ENCODE measurements at regions not wholly inside any gene's neighbourhood (a gene's known extent, or its start where the extent isn't known, plus 50 kb on each side); places are given as distances from the start of the nearest gene placed in this dataset.

DNA sequence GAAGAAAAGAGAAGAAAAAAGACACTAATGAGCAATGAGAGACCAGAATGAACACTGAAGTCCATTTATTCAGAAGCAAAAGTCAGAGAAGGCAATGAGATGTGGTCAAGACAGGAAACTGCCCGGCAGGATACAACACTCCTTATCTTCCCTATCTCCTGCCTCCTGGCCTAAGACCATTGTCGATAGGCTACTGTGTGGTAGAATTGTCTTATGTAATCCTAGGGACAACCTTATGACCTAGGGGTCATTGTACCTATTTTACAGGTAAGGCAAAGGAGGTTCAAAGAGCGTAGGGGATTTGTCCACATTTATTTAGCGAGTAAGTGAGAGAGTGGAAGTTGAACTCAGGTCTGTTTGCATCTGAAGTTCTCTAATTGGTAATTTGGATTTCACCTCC is 63.0 kb upstream of the PTPN3 start:
- ATAC-seq (no peak), DNase-seq (ENCODE audit: low read depth in 1 of 2, low spot score in 1 of 2) (no peak), FAIRE-seq (no peak)
- Histone ChIP-seq H3K9me3 (no peaks in the 10 kb centered on the region), H3K4me2 (no peak overlapping the region), H3K4me1 (no peaks in the 10 kb centered on the region), H3K27ac (no peak overlapping the region), H3K4me3 (no peak overlapping the region)
- TF ChIP-seq, protein P1, sequence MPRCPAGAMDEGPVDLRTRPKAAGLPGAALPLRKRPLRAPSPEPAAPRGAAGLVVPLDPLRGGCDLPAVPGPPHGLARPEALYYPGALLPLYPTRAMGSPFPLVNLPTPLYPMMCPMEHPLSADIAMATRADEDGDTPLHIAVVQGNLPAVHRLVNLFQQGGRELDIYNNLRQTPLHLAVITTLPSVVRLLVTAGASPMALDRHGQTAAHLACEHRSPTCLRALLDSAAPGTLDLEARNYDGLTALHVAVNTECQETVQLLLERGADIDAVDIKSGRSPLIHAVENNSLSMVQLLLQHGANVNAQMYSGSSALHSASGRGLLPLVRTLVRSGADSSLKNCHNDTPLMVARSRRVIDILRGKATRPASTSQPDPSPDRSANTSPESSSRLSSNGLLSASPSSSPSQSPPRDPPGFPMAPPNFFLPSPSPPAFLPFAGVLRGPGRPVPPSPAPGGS (IDR thresholded peaks at IDR 0.05) = no peak
- TF ChIP-seq NFE2L2 (conservative IDR thresholded peaks at IDR 0.05; ENCODE audit: low read length) = no peak
- no peak for TF ChIP-seq NPAS2 (CRISPR knock-in tag; IDR thresholded peaks at IDR 0.05; ENCODE audit: borderline replicate concordance)
- TF ChIP-seq ESRRA (IDR thresholded peaks at IDR 0.05; ENCODE audit: borderline replicate concordance, low read length) = no peak
- TF ChIP-seq JUN (IDR thresholded peaks at IDR 0.05) = no peak
- no peak for TF ChIP-seq RARB (CRISPR knock-in tag; IDR thresholded peaks at IDR 0.05)
- TF ChIP-seq HEYL (CRISPR knock-in tag; IDR thresholded peaks at IDR 0.05) = no peak
- TF ChIP-seq BHLHE40 (IDR thresholded peaks at IDR 0.05; ENCODE audit: low read depth, low read length) = no peak
- TF ChIP-seq CBX2 (IDR thresholded peaks at IDR 0.05; ENCODE audit: borderline replicate concordance, low read depth) = no peak
- TF ChIP-seq HDAC2 (IDR thresholded peaks at IDR 0.05) = no peak
- TF ChIP-seq ATOH8 (CRISPR knock-in tag; IDR thresholded peaks at IDR 0.05; ENCODE audit: low read depth) = no peak
- TF ChIP-seq PHF8 (IDR thresholded peaks at IDR 0.05; ENCODE audit: borderline replicate concordance, low read depth) = no peak
- WGBS (ENCODE audit: missing lambda C conversion rate) = 65% methylated on average over 4 of the region's 4 CpGs
- ChIA-PET CTCF (no interaction called here), POLR2A (no interaction called here)

DNA sequence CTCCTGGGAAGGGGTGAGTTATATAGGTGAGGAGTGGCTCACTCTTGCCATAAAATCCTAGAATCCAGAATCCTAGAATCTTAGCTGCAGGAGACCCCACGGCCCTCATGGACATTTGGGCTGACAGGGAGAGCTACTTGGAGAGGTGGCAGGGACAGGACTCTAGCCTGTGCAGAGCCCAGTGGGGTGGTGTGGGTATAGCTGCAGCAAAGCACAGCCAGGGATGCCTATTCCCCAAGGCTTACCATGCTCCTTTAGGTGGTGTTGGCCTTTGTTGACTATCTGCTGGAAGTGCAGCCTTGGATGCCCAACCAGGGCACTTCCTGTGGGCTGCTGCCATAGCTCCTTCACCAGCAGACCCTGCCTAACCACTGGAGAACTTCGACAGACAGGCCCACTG is 70.0 kb upstream of the PTPN3 start:
- ChIA-PET POLR2A (no interaction called here), CTCF (interaction anchor here (0.6 to 1.2 kb wide), 2 partner anchors 16 to 1777 kb away, joined by 3 to 4 read pairs; no protein-coding TSS in a partner anchor)
- FAIRE-seq (no peak), DNase-seq (ENCODE audit: low read depth in 1 of 2, low spot score in 1 of 2) (no peak), ATAC-seq (no peak)
- Histone ChIP-seq H3K27ac (no peak overlapping the region), H3K4me1 (no peaks in the 10 kb centered on the region), H3K9me3 (no peaks in the 10 kb centered on the region), H3K4me3 (no peak overlapping the region), H3K4me2 (no peak overlapping the region)
- WGBS (ENCODE audit: missing lambda C conversion rate) = 14% methylated on average over 2 of the region's 2 CpGs
- no peak for TF ChIP-seq JUNB (IDR thresholded peaks at IDR 0.05)
- no peak for TF ChIP-seq ATOH8 (CRISPR knock-in tag; IDR thresholded peaks at IDR 0.05; ENCODE audit: low read depth)
- TF ChIP-seq PHF8 (IDR thresholded peaks at IDR 0.05; ENCODE audit: borderline replicate concordance, low read depth) = no peak
- TF ChIP-seq CBX8 (IDR thresholded peaks at IDR 0.05) = no peak
- no peak for TF ChIP-seq RCOR1 (IDR thresholded peaks at IDR 0.05; ENCODE audit: low read depth, low read length)
- TF ChIP-seq FOSB (CRISPR knock-in tag; IDR thresholded peaks at IDR 0.05) = no peak

DNA sequence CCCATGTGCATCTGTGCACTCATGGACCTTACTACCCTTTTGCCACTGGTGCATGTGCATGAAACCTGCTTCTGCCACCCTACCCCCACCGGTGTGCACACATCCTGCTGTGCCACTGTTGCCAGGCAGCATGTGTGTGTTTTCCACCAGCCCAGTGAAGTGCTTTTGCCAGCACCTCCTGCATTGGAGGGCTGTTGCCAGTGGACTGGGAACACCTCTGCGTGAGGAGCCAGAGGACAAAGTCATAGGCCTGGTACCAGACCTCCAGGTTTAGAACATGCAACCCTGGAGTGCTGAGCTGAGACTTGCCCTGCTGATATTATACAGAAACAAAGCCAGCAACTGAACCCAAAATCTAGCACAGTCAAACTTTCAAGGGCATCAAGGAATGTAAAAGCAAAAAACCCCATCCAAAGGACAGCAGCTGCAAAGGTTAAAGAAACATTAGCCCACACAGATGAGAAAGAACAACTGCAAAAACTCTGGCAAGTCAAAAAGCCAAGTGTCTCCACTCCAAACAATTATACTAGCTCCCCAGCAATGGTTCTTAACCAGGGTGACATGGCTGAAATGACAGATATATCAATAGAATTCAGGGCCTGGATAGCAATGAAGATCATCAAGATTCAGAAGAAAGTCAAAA is 70.6 kb upstream of the PTPN3 start:
- ATAC-seq (no peak), FAIRE-seq (no peak), DNase-seq (ENCODE audit: low read depth in 1 of 2, low spot score in 1 of 2) (no peak)
- no peak overlapping the region for H3K27ac ChIP-seq
- 11% methylated on average over 2 of the region's 2 CpGs for WGBS (ENCODE audit: missing lambda C conversion rate)
- no peak overlapping the region for H3K4me3 ChIP-seq
- CTCF ChIA-PET = interaction anchor here (0.6 kb wide), 1 partner anchor 1777 kb away, joined by 4 read pairs; no protein-coding TSS in a partner anchor
- POLR2A ChIA-PET = no interaction called here
- no peak overlapping the region for H3K4me2 ChIP-seq
- H3K4me1 ChIP-seq = no peaks in the 10 kb centered on the region
- no peaks in the 10 kb centered on the region for H3K9me3 ChIP-seq
- TF ChIP-seq, protein P2, sequence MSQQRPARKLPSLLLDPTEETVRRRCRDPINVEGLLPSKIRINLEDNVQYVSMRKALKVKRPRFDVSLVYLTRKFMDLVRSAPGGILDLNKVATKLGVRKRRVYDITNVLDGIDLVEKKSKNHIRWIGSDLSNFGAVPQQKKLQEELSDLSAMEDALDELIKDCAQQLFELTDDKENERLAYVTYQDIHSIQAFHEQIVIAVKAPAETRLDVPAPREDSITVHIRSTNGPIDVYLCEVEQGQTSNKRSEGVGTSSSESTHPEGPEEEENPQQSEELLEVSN (IDR thresholded peaks at IDR 0.05; ENCODE audit: borderline replicate concordance, low read depth) = no peak
- TF ChIP-seq FOSB (CRISPR knock-in tag; IDR thresholded peaks at IDR 0.05) (no peak), CBX2 (IDR thresholded peaks at IDR 0.05; ENCODE audit: borderline replicate concordance, low read depth) (no peak), FOXS1 (CRISPR knock-in tag; IDR thresholded peaks at IDR 0.05) (no peak), RCOR1 (IDR thresholded peaks at IDR 0.05; ENCODE audit: low read depth, low read length) (no peak), USF2 (IDR thresholded peaks at IDR 0.05) (no peak), MAZ (IDR thresholded peaks at IDR 0.05; ENCODE audit: borderline replicate concordance, low read depth, low read length) (no peak), TP53 (CRISPR knock-in tag; IDR thresholded peaks at IDR 0.05) (no peak), RARB (CRISPR knock-in tag; IDR thresholded peaks at IDR 0.05) (no peak), CBX8 (IDR thresholded peaks at IDR 0.05) (no peak)
- TF ChIP-seq, protein P3, sequence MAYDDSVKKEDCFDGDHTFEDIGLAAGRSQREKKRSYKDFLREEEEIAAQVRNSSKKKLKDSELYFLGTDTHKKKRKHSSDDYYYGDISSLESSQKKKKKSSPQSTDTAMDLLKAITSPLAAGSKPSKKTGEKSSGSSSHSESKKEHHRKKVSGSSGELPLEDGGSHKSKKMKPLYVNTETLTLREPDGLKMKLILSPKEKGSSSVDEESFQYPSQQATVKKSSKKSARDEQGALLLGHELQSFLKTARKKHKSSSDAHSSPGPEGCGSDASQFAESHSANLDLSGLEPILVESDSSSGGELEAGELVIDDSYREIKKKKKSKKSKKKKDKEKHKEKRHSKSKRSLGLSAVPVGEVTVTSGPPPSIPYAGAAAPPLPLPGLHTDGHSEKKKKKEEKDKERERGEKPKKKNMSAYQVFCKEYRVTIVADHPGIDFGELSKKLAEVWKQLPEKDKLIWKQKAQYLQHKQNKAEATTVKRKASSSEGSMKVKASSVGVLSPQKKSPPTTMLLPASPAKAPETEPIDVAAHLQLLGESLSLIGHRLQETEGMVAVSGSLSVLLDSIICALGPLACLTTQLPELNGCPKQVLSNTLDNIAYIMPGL (CRISPR knock-in tag; IDR thresholded peaks at IDR 0.05; ENCODE audit: borderline replicate concordance) = no peak
- TF ChIP-seq, protein P4, sequence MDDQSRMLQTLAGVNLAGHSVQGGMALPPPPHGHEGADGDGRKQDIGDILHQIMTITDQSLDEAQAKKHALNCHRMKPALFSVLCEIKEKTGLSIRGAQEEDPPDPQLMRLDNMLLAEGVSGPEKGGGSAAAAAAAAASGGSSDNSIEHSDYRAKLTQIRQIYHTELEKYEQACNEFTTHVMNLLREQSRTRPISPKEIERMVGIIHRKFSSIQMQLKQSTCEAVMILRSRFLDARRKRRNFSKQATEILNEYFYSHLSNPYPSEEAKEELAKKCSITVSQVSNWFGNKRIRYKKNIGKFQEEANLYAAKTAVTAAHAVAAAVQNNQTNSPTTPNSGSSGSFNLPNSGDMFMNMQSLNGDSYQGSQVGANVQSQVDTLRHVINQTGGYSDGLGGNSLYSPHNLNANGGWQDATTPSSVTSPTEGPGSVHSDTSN (IDR thresholded peaks at IDR 0.05) = no peak
